HEK293 (cell line): ENCODE measurements at regions not wholly inside any gene's neighbourhood (a gene's known extent, or its start where the extent isn't known, plus 50 kb on each side); places are given as distances from the start of the nearest gene placed in this dataset.

Experiments
- CTCF ChIA-PET: fragments of 350-600 bp; formaldehyde crosslinking; extraction: SDS; loops from one replicate; lab custom pipeline; 2021; ENCODE audit warnings: antibody characterized with exemption; lab: Yijun Ruan, JAX
- POLR2A ChIA-PET: fragments of 300-600 bp; formaldehyde crosslinking; extraction: SDS; loops from one replicate; lab custom pipeline; 2020; ENCODE audit warnings: antibody characterized with exemption, inconsistent platforms; lab: Yijun Ruan, JAX
- H3K27ac ChIP-seq: fragments of 200-500 bp; sonication (Bioruptor generic); 2 replicates; pipeline ENCODE4 v1.5.1; 2014; ENCODE audit warnings: low read depth, low read length, control low read depth, inconsistent platforms; ENCODE audit errors: extremely low read depth
- H3K36me3 ChIP-seq, 2 experiments: fragments of 200-500 bp in 1 of 2; sonication (Bioruptor generic) in 1 of 2; 1 replicate in 1 of 2; 2 replicates in 1 of 2; pipeline ENCODE4 v1.5.1; 2014 to 2017; ENCODE audit warnings: inconsistent platforms in 2 of 2, low read length in 2 of 2; ENCODE audit not compliant: control insufficient read depth in 2 of 2, insufficient read depth in 1 of 2
- H3K4me1 ChIP-seq: fragments of 200-500 bp; sonication (Bioruptor generic); 2 replicates; pipeline ENCODE4 v1.5.1; 2014; ENCODE audit warnings: mild to moderate bottlenecking, low read length, inconsistent platforms; ENCODE audit not compliant: control insufficient read depth, insufficient read depth
- H3K4me3 ChIP-seq: 2 replicates; pipeline ENCODE4 v1.5.1; 2011; ENCODE audit warnings: low read depth, mild to moderate bottlenecking, control low read depth, low read length, moderate library complexity
- H3K9me3 ChIP-seq: fragments of 200-500 bp; sonication (Bioruptor generic); 2 replicates; pipeline ENCODE4 v1.5.1; 2014; ENCODE audit warnings: low read depth, low read length, inconsistent platforms; ENCODE audit not compliant: control insufficient read depth, insufficient read depth
- BCL11B ChIP-seq: fragments of 450-650 bp; formaldehyde crosslinking; IDR thresholded peaks from 2 replicates; pipeline ENCODE4 v1.5.1; 2016; ENCODE audit warnings: low read depth, missing biosample characterization, missing genetic modification characterization
- KLF16 ChIP-seq: fragments of 450-650 bp; formaldehyde crosslinking; IDR thresholded peaks from 2 replicates; pipeline ENCODE4 v1.5.1; 2017; ENCODE audit warnings: missing biosample characterization, missing genetic modification characterization
- OVOL3 ChIP-seq: fragments of 450-650 bp; formaldehyde crosslinking; IDR thresholded peaks from 2 replicates; pipeline ENCODE4 v1.5.1; 2016; ENCODE audit warnings: missing biosample characterization, missing genetic modification characterization
- REPIN1 ChIP-seq: fragments of 450-650 bp; formaldehyde crosslinking; IDR thresholded peaks from 2 replicates; pipeline ENCODE4 v1.5.1; 2017; ENCODE audit warnings: missing biosample characterization, missing genetic modification characterization, low read depth
- TCF7L2 ChIP-seq: IDR thresholded peaks from 2 replicates; pipeline ENCODE4 v1.6.1; 2011; ENCODE audit warnings: low read depth, mild to moderate bottlenecking, inconsistent platforms, low read length, moderate library complexity, borderline replicate concordance
- ZFP41 ChIP-seq: fragments of 450-650 bp; formaldehyde crosslinking; IDR thresholded peaks from 2 replicates; pipeline ENCODE4 v1.5.1; 2016; ENCODE audit warnings: missing biosample characterization, missing genetic modification characterization, borderline replicate concordance
- ZNF10 ChIP-seq: fragments of 450-650 bp; formaldehyde crosslinking; IDR thresholded peaks from 2 replicates; pipeline ENCODE4 v1.5.1; 2017; ENCODE audit warnings: missing biosample characterization, missing genetic modification characterization
- ZNF140 ChIP-seq: fragments of 450-650 bp; formaldehyde crosslinking; IDR thresholded peaks from 2 replicates; pipeline ENCODE4 v1.5.1; 2016; ENCODE audit warnings: missing biosample characterization, missing genetic modification characterization
- ZNF169 ChIP-seq: fragments of 450-650 bp; formaldehyde crosslinking; IDR thresholded peaks from 2 replicates; pipeline ENCODE4 v1.5.1; 2016; ENCODE audit warnings: missing biosample characterization, missing genetic modification characterization
- ZNF184 ChIP-seq: fragments of 450-650 bp; IDR thresholded peaks from 2 replicates; pipeline ENCODE4 v1.5.1; 2018; ENCODE audit warnings: missing biosample characterization, mild to moderate bottlenecking, missing genetic modification characterization
- ZNF394 ChIP-seq: fragments of 450-650 bp; formaldehyde crosslinking; IDR thresholded peaks from 2 replicates; pipeline ENCODE4 v1.5.1; 2016; ENCODE audit warnings: missing biosample characterization, missing genetic modification characterization, mild to moderate bottlenecking, moderate library complexity, borderline replicate concordance
- ZNF501 ChIP-seq: fragments of 450-650 bp; formaldehyde crosslinking; IDR thresholded peaks from 2 replicates; pipeline ENCODE4 v1.5.1; 2016; ENCODE audit warnings: missing biosample characterization, missing genetic modification characterization
- ZNF558 ChIP-seq: fragments of 450-650 bp; formaldehyde crosslinking; IDR thresholded peaks from 2 replicates; pipeline ENCODE4 v1.5.1; 2016; ENCODE audit warnings: missing biosample characterization, missing genetic modification characterization
- ZNF560 ChIP-seq: fragments of 450-650 bp; formaldehyde crosslinking; IDR thresholded peaks from 2 replicates; pipeline ENCODE4 v1.5.1; 2017; ENCODE audit warnings: missing biosample characterization, missing genetic modification characterization, borderline replicate concordance
- ZNF624 ChIP-seq: fragments of 450-650 bp; formaldehyde crosslinking; IDR thresholded peaks from 2 replicates; pipeline ENCODE4 v1.5.1; 2017; ENCODE audit warnings: missing biosample characterization, missing genetic modification characterization
- ZNF670 ChIP-seq: fragments of 450-650 bp; formaldehyde crosslinking; IDR thresholded peaks from 2 replicates; pipeline ENCODE4 v1.5.1; 2016; ENCODE audit warnings: missing biosample characterization, missing genetic modification characterization, low read depth
- ZNF76 ChIP-seq: fragments of 450-650 bp; formaldehyde crosslinking; IDR thresholded peaks from 2 replicates; pipeline ENCODE4; 2016; ENCODE audit warnings: low read depth, missing biosample characterization, missing genetic modification characterization, borderline replicate concordance
- ZNF837 ChIP-seq: fragments of 450-650 bp; formaldehyde crosslinking; IDR thresholded peaks from 2 replicates; pipeline ENCODE4 v1.5.1; 2016; ENCODE audit warnings: missing biosample characterization, missing genetic modification characterization
- ZSCAN16 ChIP-seq: fragments of 450-650 bp; formaldehyde crosslinking; IDR thresholded peaks from 2 replicates; pipeline ENCODE4 v1.5.1; 2016; ENCODE audit warnings: missing biosample characterization, missing genetic modification characterization
- TF ChIP-seq, protein P1 (sequence below): fragments of 450-650 bp; formaldehyde crosslinking; IDR thresholded peaks from 2 replicates; pipeline ENCODE4 v1.5.1; 2017; ENCODE audit warnings: missing biosample characterization, missing genetic modification characterization
- TF ChIP-seq, protein P2 (sequence below): fragments of 450-650 bp; formaldehyde crosslinking; IDR thresholded peaks from 2 replicates; pipeline ENCODE4; 2016; ENCODE audit warnings: missing biosample characterization, missing genetic modification characterization
- TF ChIP-seq, protein P3 (sequence below): fragments of 450-650 bp; formaldehyde crosslinking; IDR thresholded peaks from 2 replicates; pipeline ENCODE4 v1.5.1; 2016; ENCODE audit warnings: missing biosample characterization, missing genetic modification characterization
- TF ChIP-seq, protein P4 (sequence below): fragments of 450-650 bp; formaldehyde crosslinking; conservative IDR thresholded peaks from 2 replicates; pipeline ENCODE4 v1.5.1; 2016; ENCODE audit warnings: low read depth, missing biosample characterization, missing genetic modification characterization

DNA sequence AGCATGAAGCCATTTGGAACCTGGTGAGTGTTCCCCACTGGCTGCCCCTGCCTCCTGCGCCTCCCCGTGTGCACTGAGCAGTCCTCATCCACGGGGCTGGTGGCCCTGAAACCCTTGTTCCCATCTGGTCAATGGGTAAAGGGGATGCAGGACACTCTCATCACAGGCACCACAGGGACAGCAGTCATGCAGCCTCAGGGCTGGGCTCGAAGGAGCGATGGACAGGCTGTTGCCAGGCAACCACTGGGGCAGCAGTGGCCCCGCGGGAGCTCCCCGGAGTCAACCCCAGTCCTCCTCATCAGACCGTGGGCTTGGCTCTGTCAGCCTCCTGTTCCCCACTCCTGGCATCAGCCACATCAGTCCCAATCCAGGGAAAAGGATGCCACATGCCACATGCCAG lies 509.5 kb downstream of the EIPR1 start (continued):
- no peak for TF ChIP-seq BCL11B
- TF ChIP-seq ZNF670 (tag by site-specific recombination), result no peak
- TF ChIP-seq, protein P1, sequence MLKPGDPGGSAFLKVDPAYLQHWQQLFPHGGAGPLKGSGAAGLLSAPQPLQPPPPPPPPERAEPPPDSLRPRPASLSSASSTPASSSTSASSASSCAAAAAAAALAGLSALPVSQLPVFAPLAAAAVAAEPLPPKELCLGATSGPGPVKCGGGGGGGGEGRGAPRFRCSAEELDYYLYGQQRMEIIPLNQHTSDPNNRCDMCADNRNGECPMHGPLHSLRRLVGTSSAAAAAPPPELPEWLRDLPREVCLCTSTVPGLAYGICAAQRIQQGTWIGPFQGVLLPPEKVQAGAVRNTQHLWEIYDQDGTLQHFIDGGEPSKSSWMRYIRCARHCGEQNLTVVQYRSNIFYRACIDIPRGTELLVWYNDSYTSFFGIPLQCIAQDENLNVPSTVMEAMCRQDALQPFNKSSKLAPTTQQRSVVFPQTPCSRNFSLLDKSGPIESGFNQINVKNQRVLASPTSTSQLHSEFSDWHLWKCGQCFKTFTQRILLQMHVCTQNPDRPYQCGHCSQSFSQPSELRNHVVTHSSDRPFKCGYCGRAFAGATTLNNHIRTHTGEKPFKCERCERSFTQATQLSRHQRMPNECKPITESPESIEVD (tag by site-specific recombination), result no peak
- TF ChIP-seq, protein P2, sequence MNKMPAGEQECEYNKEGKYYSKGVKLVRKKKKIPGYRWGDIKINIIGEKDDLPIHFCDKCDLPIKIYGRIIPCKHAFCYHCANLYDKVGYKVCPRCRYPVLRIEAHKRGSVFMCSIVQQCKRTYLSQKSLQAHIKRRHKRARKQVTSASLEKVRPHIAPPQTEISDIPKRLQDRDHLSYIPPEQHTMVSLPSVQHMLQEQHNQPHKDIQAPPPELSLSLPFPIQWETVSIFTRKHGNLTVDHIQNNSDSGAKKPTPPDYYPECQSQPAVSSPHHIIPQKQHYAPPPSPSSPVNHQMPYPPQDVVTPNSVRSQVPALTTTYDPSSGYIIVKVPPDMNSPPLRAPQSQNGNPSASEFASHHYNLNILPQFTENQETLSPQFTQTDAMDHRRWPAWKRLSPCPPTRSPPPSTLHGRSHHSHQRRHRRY (tag by site-specific recombination), result no peak
- TF ChIP-seq TCF7L2, result no peak
- no peak for TF ChIP-seq ZNF394
- TF ChIP-seq ZNF560, result no peak
- TF ChIP-seq ZNF501 (tag by site-specific recombination), result no peak
- TF ChIP-seq ZNF140, result no peak

DNA sequence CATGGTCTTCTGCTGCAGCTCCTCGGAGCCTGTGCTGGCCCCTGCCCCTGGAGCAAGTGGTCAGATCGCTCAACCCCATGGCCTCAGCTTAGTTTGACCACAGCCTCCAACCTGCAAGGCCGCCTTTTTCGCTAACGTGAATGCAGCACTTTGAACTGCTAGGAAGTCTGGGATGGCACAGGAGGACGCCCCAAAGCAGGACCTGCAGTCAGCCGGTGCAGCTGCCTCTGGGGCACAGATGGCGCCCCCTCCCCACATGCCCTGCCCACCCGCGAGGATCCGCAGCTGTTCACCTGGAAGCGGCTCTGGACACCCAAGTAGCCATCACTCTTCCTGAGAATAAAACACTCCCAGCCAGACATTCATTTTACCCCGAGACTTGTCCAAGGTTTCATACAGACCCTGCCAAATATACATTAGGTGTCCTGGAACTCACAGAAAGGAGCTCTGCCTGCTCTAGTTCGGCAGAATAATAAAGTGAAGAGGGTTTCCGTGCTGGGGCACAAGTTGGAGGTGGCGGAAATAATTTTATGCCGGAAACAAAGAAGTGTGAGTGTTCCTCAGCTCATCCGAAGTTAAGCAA lies 510.1 kb downstream of the EIPR1 start:
- Histone ChIP-seq H3K9me3 (no peaks in the 10 kb centered on the region), H3K4me3 (no peak overlapping the region), H3K36me3 (no peaks in the 10 kb centered on the region), H3K4me1 (no peaks in the 10 kb centered on the region), H3K27ac (no peak overlapping the region)
- ChIA-PET POLR2A (no interaction called here), CTCF (no interaction called here)
- TF ChIP-seq ZSCAN16 (tag by site-specific recombination) (no peak), ZNF624 (tag by site-specific recombination) (no peak), OVOL3 (tag by site-specific recombination) (no peak), ZNF558 (tag by site-specific recombination) (no peak), KLF16 (tag by site-specific recombination) (no peak), ZNF184 (no peak), ZFP41 (tag by site-specific recombination) (no peak), ZNF837 (tag by site-specific recombination) (no peak), ZNF169 (no peak), REPIN1 (tag by site-specific recombination) (no peak), ZNF76 (tag by site-specific recombination) (no peak), ZNF10 (tag by site-specific recombination) (no peak)
- TF ChIP-seq, protein P3, sequence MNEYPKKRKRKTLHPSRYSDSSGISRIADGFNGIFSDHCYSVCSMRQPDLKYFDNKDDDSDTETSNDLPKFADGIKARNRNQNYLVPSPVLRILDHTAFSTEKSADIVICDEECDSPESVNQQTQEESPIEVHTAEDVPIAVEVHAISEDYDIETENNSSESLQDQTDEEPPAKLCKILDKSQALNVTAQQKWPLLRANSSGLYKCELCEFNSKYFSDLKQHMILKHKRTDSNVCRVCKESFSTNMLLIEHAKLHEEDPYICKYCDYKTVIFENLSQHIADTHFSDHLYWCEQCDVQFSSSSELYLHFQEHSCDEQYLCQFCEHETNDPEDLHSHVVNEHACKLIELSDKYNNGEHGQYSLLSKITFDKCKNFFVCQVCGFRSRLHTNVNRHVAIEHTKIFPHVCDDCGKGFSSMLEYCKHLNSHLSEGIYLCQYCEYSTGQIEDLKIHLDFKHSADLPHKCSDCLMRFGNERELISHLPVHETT (tag by site-specific recombination), result no peak
- TF ChIP-seq, protein P4, sequence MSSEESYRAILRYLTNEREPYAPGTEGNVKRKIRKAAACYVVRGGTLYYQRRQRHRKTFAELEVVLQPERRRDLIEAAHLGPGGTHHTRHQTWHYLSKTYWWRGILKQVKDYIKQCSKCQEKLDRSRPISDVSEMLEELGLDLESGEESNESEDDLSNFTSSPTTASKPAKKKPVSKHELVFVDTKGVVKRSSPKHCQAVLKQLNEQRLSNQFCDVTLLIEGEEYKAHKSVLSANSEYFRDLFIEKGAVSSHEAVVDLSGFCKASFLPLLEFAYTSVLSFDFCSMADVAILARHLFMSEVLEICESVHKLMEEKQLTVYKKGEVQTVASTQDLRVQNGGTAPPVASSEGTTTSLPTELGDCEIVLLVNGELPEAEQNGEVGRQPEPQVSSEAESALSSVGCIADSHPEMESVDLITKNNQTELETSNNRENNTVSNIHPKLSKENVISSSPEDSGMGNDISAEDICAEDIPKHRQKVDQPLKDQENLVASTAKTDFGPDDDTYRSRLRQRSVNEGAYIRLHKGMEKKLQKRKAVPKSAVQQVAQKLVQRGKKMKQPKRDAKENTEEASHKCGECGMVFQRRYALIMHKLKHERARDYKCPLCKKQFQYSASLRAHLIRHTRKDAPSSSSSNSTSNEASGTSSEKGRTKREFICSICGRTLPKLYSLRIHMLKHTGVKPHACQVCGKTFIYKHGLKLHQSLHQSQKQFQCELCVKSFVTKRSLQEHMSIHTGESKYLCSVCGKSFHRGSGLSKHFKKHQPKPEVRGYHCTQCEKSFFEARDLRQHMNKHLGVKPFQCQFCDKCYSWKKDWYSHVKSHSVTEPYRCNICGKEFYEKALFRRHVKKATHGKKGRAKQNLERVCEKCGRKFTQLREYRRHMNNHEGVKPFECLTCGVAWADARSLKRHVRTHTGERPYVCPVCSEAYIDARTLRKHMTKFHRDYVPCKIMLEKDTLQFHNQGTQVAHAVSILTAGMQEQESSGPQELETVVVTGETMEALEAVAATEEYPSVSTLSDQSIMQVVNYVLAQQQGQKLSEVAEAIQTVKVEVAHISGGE, result no peak
